SHP77 treated with DMSO at 0.1 percent for 48 hours (cell line): ENCODE measurements at regions not wholly inside any gene's neighbourhood (a gene's known extent, or its start where the extent isn't known, plus 50 kb on each side); places are given as distances from the start of the nearest gene placed in this dataset.
"Not testable (repeated sequence)": the region's sequence is repeated elsewhere in the genome, so short reads cannot be mapped to it uniquely, and the experiment has no call there.

ENCODE experiments used
- DNase-seq: peaks from one replicate; lab custom pipeline; 2025; lab: John Stamatoyannopoulos, UW

GRCh38 chr1:81540216-81540615, 260.5 kb upstream of the ADGRL2 start:
- no peak for DNase-seq

- no peak for DNase-seq
Observed at GRCh38 chr1:81529014-81529413, 271.7 kb upstream of the ADGRL2 start.

- no peak for DNase-seq
Observed at GRCh38 chr1:81525085-81525484, 275.6 kb upstream of the ADGRL2 start.

GRCh38 chr1:81519987-81520386, 280.7 kb upstream of the ADGRL2 start:
- DNase-seq = no peak

- no peak for DNase-seq
Observed at GRCh38 chr1:81517987-81518386, 282.7 kb upstream of the ADGRL2 start.

- no peak for DNase-seq
Observed at GRCh38 chr1:81513796-81514354, 286.9 kb upstream of the ADGRL2 start.

GRCh38 chr1:81512252-81513003, 288.3 kb upstream of the ADGRL2 start:
- DNase-seq = no peak

- DNase-seq = no peak
Observed at GRCh38 chr1:81511281-81511680, 289.5 kb upstream of the ADGRL2 start.

- no peak for DNase-seq
Observed at GRCh38 chr1:81510701-81511100, 290.0 kb upstream of the ADGRL2 start.

GRCh38 chr1:81509594-81509993, 291.1 kb upstream of the ADGRL2 start:
- DNase-seq = no peak

- no peak for DNase-seq
Observed at GRCh38 chr1:81506699-81507098, 294.0 kb upstream of the ADGRL2 start.

- DNase-seq = no peak
Observed at GRCh38 chr1:81505831-81506230, 294.9 kb upstream of the ADGRL2 start.

GRCh38 chr1:81504820-81505219, 295.9 kb upstream of the ADGRL2 start:
- DNase-seq = not testable (repeated sequence)

- not testable (repeated sequence) for DNase-seq
Observed at GRCh38 chr1:81502705-81503104, 298.0 kb upstream of the ADGRL2 start.

- not testable (repeated sequence) for DNase-seq
Observed at GRCh38 chr1:81501485-81501884, 299.2 kb upstream of the ADGRL2 start.

GRCh38 chr1:81499487-81499886, 301.2 kb upstream of the ADGRL2 start:
- DNase-seq = no peak

GRCh38 chr1:81498471-81499462, 302.0 kb upstream of the ADGRL2 start:
- peak; percentile 6 for DNase-seq

- no peak for DNase-seq
Observed at GRCh38 chr1:81496349-81496748, 304.4 kb upstream of the ADGRL2 start.

- DNase-seq = no peak
Observed at GRCh38 chr1:81493102-81493869, 307.4 kb upstream of the ADGRL2 start.

- no peak for DNase-seq
Observed at GRCh38 chr1:81492628-81493027, 308.1 kb upstream of the ADGRL2 start.

- no peak for DNase-seq
Observed at GRCh38 chr1:81490614-81491013, 310.1 kb upstream of the ADGRL2 start.
